Naive thymus-derived CD4-positive, alpha-beta T cell (primary cell): ENCODE measurements at regions not wholly inside any gene's neighbourhood (a gene's known extent, or its start where the extent isn't known, plus 50 kb on each side); places are given as distances from the start of the nearest gene placed in this dataset.

Source experiments
- ATAC-seq: fragments of 150-1000 bp; cut with Tn5 transposase; 2 replicates; pipeline ENCODE4 v1.10.0; 2021; ENCODE audit warnings: mild to moderate bottlenecking, moderate library complexity
- CTCF ChIA-PET: fragments of 350-600 bp; sonication (Branson Sonifier 250); formaldehyde crosslinking; loops from one replicate; lab custom pipeline; 2021; ENCODE audit warnings: antibody characterized with exemption; lab: Charles Lee
- POLR2A ChIA-PET: fragments of 350-600 bp; sonication (Branson Sonifier 250); formaldehyde crosslinking; loops from one replicate; lab custom pipeline; 2021; ENCODE audit warnings: antibody characterized with exemption, inconsistent platforms; lab: Charles Lee
- DNase-seq, 9 donors: peaks; one replicate each; pipeline versions ENCODE4 v3.0.0 to v3.0.0-alpha.2; 2020 to 2022; ENCODE audit warnings: mixed read lengths in 1 of 9
- H3K27ac ChIP-seq: one replicate; pipeline ENCODE4 v1.7.0; 2013; ENCODE audit warnings: mild to moderate bottlenecking, low read depth, low read length, moderate library complexity
- H3K27me3 ChIP-seq, 2 donors: one replicate each; pipeline ENCODE4 v1.7.0; 2013; ENCODE audit warnings: low read length in 2 of 2, mild to moderate bottlenecking in 2 of 2, moderate library complexity in 2 of 2; ENCODE audit not compliant: control insufficient read depth in 2 of 2, insufficient read depth in 2 of 2
- H3K36me3 ChIP-seq, 3 experiments: 1 replicate in 2 of 3; 2 replicates in 1 of 3; pipeline ENCODE4 v1.7.0; 2013; ENCODE audit warnings: low read length in 3 of 3, mild to moderate bottlenecking in 3 of 3, moderate library complexity in 1 of 3; ENCODE audit not compliant: insufficient read depth in 3 of 3, control insufficient read depth in 2 of 3
- H3K4me1 ChIP-seq, 2 donors: one replicate each; pipeline ENCODE4 v1.7.0; 2013; ENCODE audit warnings: low read length in 2 of 2, mild to moderate bottlenecking in 2 of 2, moderate library complexity in 1 of 2; ENCODE audit not compliant: control insufficient read depth in 2 of 2, insufficient read depth in 2 of 2
- H3K4me3 ChIP-seq: 2 replicates; pipeline ENCODE4 v1.7.0; 2013; ENCODE audit warnings: mild to moderate bottlenecking, low read length
- H3K9me3 ChIP-seq, 3 experiments: 1 replicate in 2 of 3; 2 replicates in 1 of 3; pipeline ENCODE4 v1.7.0; 2013; ENCODE audit warnings: low read length in 3 of 3; ENCODE audit not compliant: control insufficient read depth in 2 of 3
- H3K27ac Mint-ChIP-seq, 9 donors: one replicate each; pipeline ENCODE4 v1.8.0; 2020 to 2022; ENCODE audit warnings: mixed read lengths in 9 of 9, mild to moderate bottlenecking in 8 of 9, moderate library complexity in 5 of 9, inconsistent platforms in 2 of 9
- H3K27me3 Mint-ChIP-seq, 5 donors: one replicate each; pipeline ENCODE4 v1.8.0; 2021 to 2022; ENCODE audit warnings: mixed read lengths in 5 of 5, mild to moderate bottlenecking in 1 of 5
- H3K36me3 Mint-ChIP-seq, 5 donors: one replicate each; pipeline ENCODE4 v1.8.0; 2020 to 2022; ENCODE audit warnings: mixed read lengths in 5 of 5, mild to moderate bottlenecking in 3 of 5, inconsistent platforms in 1 of 5
- H3K4me1 Mint-ChIP-seq, 7 donors: one replicate each; pipeline ENCODE4 v1.8.0; 2020 to 2022; ENCODE audit warnings: mixed read lengths in 7 of 7, mild to moderate bottlenecking in 3 of 7, inconsistent platforms in 1 of 7
- H3K4me3 Mint-ChIP-seq, 10 donors: one replicate each; pipeline ENCODE4 v1.8.0; 2020 to 2022; ENCODE audit warnings: mild to moderate bottlenecking in 10 of 10, mixed read lengths in 10 of 10, moderate library complexity in 6 of 10, inconsistent platforms in 2 of 10
- H3K9me3 Mint-ChIP-seq, 11 donors: one replicate each; pipeline ENCODE4 v1.8.0; 2020 to 2022; ENCODE audit warnings: mixed read lengths in 11 of 11, mild to moderate bottlenecking in 4 of 11, inconsistent platforms in 1 of 11, moderate library complexity in 1 of 11
- intact Hi-C, 2 donors: fragments of 100-400 bp; cut with micrococcal nuclease; formaldehyde crosslinking; loops; one replicate each; pipeline ENCODE4 v1.15.1; 2023

DNA sequence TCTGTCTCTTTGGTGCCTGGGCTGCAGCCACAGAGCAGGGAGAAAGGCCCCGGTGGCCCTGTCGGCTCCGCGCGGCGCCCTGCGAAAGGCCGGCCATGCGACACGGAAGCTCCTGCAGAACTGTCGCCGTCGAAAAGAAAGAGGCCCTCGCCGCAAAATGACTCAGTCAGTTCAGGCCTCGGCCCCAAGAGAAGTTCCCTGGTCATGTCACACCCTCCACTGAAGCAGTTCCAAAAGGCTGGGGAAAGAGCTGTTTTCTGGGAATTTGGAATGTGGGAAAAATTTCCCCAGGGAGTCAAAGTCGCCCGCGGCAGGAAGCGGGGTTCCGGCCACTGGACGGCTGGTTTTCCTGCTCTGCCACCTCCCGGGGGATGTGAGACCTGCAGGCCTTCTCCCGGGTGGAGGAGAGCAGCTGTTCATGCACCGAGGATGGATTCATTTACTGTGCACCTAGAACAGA is 115.8 kb upstream of the ZNF678 start:
- no peak overlapping the region for H3K4me3 ChIP-seq
- intact Hi-C loops, result no loop called here
- ATAC-seq, result no peak
- no peaks in the 10 kb centered on the region for H3K36me3 ChIP-seq
- Mint-ChIP-seq H3K36me3 (no peaks in the 10 kb centered on the region), H3K27me3 (peaks cover 9 to 44% (median 32%) of the 10 kb centered on the region in 5 donors), H3K9me3 (no peaks in the 10 kb centered on the region), H3K4me1 (peaks cover 0 to 2% (median 0%) of the 10 kb centered on the region in 7 donors), H3K4me3 (no peak overlapping the region), H3K27ac (no peak overlapping the region)
- no peak for DNase-seq
- no peaks in the 10 kb centered on the region for H3K9me3 ChIP-seq
- H3K4me1 ChIP-seq, result no peaks in the 10 kb centered on the region
- peaks cover 0 to 4% of the 10 kb centered on the region in 2 donors for H3K27me3 ChIP-seq
- CTCF ChIA-PET, result no interaction called here
- no peak overlapping the region for H3K27ac ChIP-seq
- POLR2A ChIA-PET, result no interaction called here

- Histone ChIP-seq H3K9me3 (no peaks in the 10 kb centered on the region), H3K27me3 (peaks cover 0 to 4% of the 10 kb centered on the region in 2 donors), H3K4me3 (no peak overlapping the region), H3K27ac (no peak overlapping the region), H3K4me1 (no peaks in the 10 kb centered on the region), H3K36me3 (no peaks in the 10 kb centered on the region)
- ChIA-PET POLR2A (no interaction called here), CTCF (no interaction called here)
- Mint-ChIP-seq H3K9me3 (no peaks in the 10 kb centered on the region), H3K27ac (no peak overlapping the region), H3K27me3 (peaks cover 9 to 48% (median 30%) of the 10 kb centered on the region in 5 donors), H3K36me3 (no peaks in the 10 kb centered on the region), H3K4me1 (peaks cover 0 to 2% (median 0%) of the 10 kb centered on the region in 7 donors), H3K4me3 (no peak overlapping the region)
- intact Hi-C loops, result no loop called here
- ATAC-seq (no peak), DNase-seq (no peak)
Observed at GRCh38 chr1:227445746-227446145, 117.6 kb upstream of the ZNF678 start.

- no peak overlapping the region for H3K27ac ChIP-seq
- no peaks in the 10 kb centered on the region for H3K9me3 ChIP-seq
- no peaks in the 10 kb centered on the region for H3K4me1 ChIP-seq
- CTCF ChIA-PET, result no interaction called here
- Mint-ChIP-seq H3K4me1 (peaks cover 0 to 2% (median 0%) of the 10 kb centered on the region in 7 donors), H3K27me3 (peaks cover 12 to 53% (median 35%) of the 10 kb centered on the region in 5 donors), H3K27ac (no peak overlapping the region), H3K9me3 (no peaks in the 10 kb centered on the region), H3K4me3 (no peak overlapping the region), H3K36me3 (no peaks in the 10 kb centered on the region)
- no peak for DNase-seq
- ATAC-seq, result no peak
- intact Hi-C loops, result no loop called here
- peaks cover 0 to 4% of the 10 kb centered on the region in 2 donors for H3K27me3 ChIP-seq
- no peaks in the 10 kb centered on the region for H3K36me3 ChIP-seq
- no peak overlapping the region for H3K4me3 ChIP-seq
- POLR2A ChIA-PET, result no interaction called here
Observed at GRCh38 chr1:227445092-227445674, 118.2 kb upstream of the ZNF678 start.

- H3K9me3 ChIP-seq, result no peaks in the 10 kb centered on the region
- Mint-ChIP-seq H3K9me3 (no peaks in the 10 kb centered on the region), H3K27me3 (peaks cover 11 to 44% (median 44%) of the 10 kb centered on the region in 5 donors), H3K4me1 (peaks cover 0 to 5% (median 0%) of the 10 kb centered on the region in 7 donors), H3K27ac (no peak overlapping the region), H3K36me3 (no peaks in the 10 kb centered on the region), H3K4me3 (no peak overlapping the region)
- H3K27ac ChIP-seq, result no peak overlapping the region
- no peaks in the 10 kb centered on the region for H3K4me1 ChIP-seq
- DNase-seq (no peak), ATAC-seq (no peak)
- intact Hi-C loops, result no loop called here
- no peaks in the 10 kb centered on the region for H3K36me3 ChIP-seq
- H3K4me3 ChIP-seq, result no peak overlapping the region
- POLR2A ChIA-PET, result no interaction called here
- CTCF ChIA-PET, result no interaction called here
- peaks cover 0 to 6% of the 10 kb centered on the region in 2 donors for H3K27me3 ChIP-seq
Observed at GRCh38 chr1:227440182-227440581, 121.9 kb upstream of the CDC42BPA start.

DNA sequence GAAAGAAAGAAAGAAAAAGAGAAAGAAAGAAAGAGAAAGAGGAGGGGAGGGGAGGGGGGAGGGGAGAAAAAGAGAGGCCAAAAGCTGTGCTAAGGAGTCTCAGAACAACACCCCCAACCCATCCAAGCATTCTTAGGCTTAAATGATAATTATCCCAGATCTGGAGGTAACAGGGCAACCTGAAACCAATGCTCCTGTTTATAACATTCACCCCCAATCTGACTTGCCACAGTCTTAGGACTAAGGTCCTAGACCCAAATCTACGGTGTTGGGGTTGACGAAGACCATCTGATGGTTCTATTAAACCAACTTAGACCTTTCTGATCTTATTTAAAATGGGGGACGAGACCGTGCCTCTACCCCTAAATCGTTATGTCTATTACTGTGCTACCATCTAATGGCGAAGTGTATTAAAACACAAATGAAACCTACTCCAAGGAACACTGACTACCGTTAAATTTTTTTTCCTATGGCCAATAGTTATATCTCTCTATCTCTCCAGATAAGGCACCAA is 119.3 kb upstream of the CDC42BPA start:
- H3K27me3 Mint-ChIP-seq, result peaks cover 7 to 51% (median 39%) of the 10 kb centered on the region in 5 donors
- peaks cover 0 to 5% (median 0%) of the 10 kb centered on the region in 7 donors for H3K4me1 Mint-ChIP-seq
- Histone ChIP-seq H3K27me3 (peaks cover 0 to 6% of the 10 kb centered on the region in 2 donors), H3K9me3 (no peaks in the 10 kb centered on the region), H3K36me3 (no peaks in the 10 kb centered on the region), H3K4me3 (no peak overlapping the region), H3K4me1 (no peaks in the 10 kb centered on the region), H3K27ac (no peak overlapping the region)
- intact Hi-C loops, result no loop called here
- ChIA-PET POLR2A (no interaction called here), CTCF (no interaction called here)
- DNase-seq, result peak in 5 of 9 donors; percentile 1 to 10 (median 8)
- H3K27ac Mint-ChIP-seq, result no peak overlapping the region
- H3K4me3 Mint-ChIP-seq, result peak overlapping the region in 1 of 10 donors; percentile 27
- H3K36me3 Mint-ChIP-seq, result no peaks in the 10 kb centered on the region
- no peaks in the 10 kb centered on the region for H3K9me3 Mint-ChIP-seq
- peak; percentile 34 for ATAC-seq

DNA sequence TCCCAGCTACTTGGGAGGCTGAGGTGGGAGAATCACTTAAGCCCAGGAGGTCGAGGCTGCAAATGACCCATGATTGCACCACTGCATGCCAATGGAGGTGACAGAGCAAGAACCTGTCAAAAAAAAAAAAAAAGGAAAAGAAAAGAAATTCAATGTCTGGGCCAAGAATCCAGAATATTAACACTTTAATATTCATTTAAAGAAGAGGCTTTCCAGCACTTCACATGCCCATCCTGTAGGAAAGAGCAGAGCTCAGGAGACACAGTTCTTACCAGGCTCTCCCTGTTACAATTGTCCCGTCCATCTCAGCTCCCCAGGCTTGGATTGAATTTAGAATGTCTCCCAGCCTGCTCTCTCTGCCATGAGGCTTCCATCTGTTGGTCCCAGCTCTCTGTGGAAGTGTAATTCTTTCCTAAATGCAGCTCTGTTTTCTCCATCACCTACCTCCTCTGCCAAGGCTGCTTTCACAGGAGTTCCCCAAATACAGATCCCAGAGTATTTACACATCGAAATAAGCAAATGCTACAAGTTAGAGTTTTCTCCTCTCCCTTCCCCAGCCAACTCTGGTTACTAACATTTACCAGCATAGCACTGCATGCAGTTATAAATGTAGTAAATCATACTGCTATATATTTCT is 116.6 kb upstream of the CDC42BPA start:
- intact Hi-C loops, result no loop called here

More for the DNA sequence above, 116.6 kb upstream of the CDC42BPA start:
- peak overlapping the region in 1 of 9 donors; percentile 36 for H3K27ac Mint-ChIP-seq
- H3K36me3 ChIP-seq, result no peaks in the 10 kb centered on the region
- no peaks in the 10 kb centered on the region for H3K4me1 ChIP-seq
- H3K4me1 Mint-ChIP-seq, result peaks cover 0 to 5% (median 0%) of the 10 kb centered on the region in 7 donors
- no peak for DNase-seq
- H3K36me3 Mint-ChIP-seq, result no peaks in the 10 kb centered on the region
- ATAC-seq, result no peak
- H3K27me3 Mint-ChIP-seq, result peaks cover 3 to 49% (median 32%) of the 10 kb centered on the region in 5 donors
- ChIA-PET POLR2A (interaction anchor here (0.9 kb wide), 1 partner anchor 16 kb away, joined by 8 read pairs; no protein-coding TSS in a partner anchor), CTCF (no interaction called here)
- H3K9me3 ChIP-seq, result no peaks in the 10 kb centered on the region
- no peaks in the 10 kb centered on the region for H3K9me3 Mint-ChIP-seq
- no peak overlapping the region for H3K4me3 Mint-ChIP-seq
- peaks cover 0 to 6% of the 10 kb centered on the region in 2 donors for H3K27me3 ChIP-seq
- H3K27ac ChIP-seq, result no peak overlapping the region
- no peak overlapping the region for H3K4me3 ChIP-seq
